Naive thymus-derived CD4-positive, alpha-beta T cell (primary cell): ENCODE measurements at regions not wholly inside any gene's neighbourhood (a gene's known extent, or its start where the extent isn't known, plus 50 kb on each side); places are given as distances from the start of the nearest gene placed in this dataset.
A peak's percentile ranks its signal among the peaks of the same experiment; 100 is the strongest.

Experiments used
- ATAC-seq: fragments of 150-1000 bp; cut with Tn5 transposase; 2 replicates; pipeline ENCODE4 v1.10.0; 2021; ENCODE audit warnings: mild to moderate bottlenecking, moderate library complexity
- CTCF ChIA-PET: fragments of 350-600 bp; sonication (Branson Sonifier 250); formaldehyde crosslinking; loops from one replicate; lab custom pipeline; 2021; ENCODE audit warnings: antibody characterized with exemption; lab: Charles Lee
- POLR2A ChIA-PET: fragments of 350-600 bp; sonication (Branson Sonifier 250); formaldehyde crosslinking; loops from one replicate; lab custom pipeline; 2021; ENCODE audit warnings: antibody characterized with exemption, inconsistent platforms; lab: Charles Lee
- DNase-seq, 9 donors: peaks; one replicate each; pipeline versions ENCODE4 v3.0.0 to v3.0.0-alpha.2; 2020 to 2022; ENCODE audit warnings: mixed read lengths in 1 of 9
- H3K27ac ChIP-seq: one replicate; pipeline ENCODE4 v1.7.0; 2013; ENCODE audit warnings: mild to moderate bottlenecking, low read depth, low read length, moderate library complexity
- H3K27me3 ChIP-seq, 2 donors: one replicate each; pipeline ENCODE4 v1.7.0; 2013; ENCODE audit warnings: low read length in 2 of 2, mild to moderate bottlenecking in 2 of 2, moderate library complexity in 2 of 2; ENCODE audit not compliant: control insufficient read depth in 2 of 2, insufficient read depth in 2 of 2
- H3K36me3 ChIP-seq, 3 experiments: 1 replicate in 2 of 3; 2 replicates in 1 of 3; pipeline ENCODE4 v1.7.0; 2013; ENCODE audit warnings: low read length in 3 of 3, mild to moderate bottlenecking in 3 of 3, moderate library complexity in 1 of 3; ENCODE audit not compliant: insufficient read depth in 3 of 3, control insufficient read depth in 2 of 3
- H3K4me1 ChIP-seq, 2 donors: one replicate each; pipeline ENCODE4 v1.7.0; 2013; ENCODE audit warnings: low read length in 2 of 2, mild to moderate bottlenecking in 2 of 2, moderate library complexity in 1 of 2; ENCODE audit not compliant: control insufficient read depth in 2 of 2, insufficient read depth in 2 of 2
- H3K4me3 ChIP-seq: 2 replicates; pipeline ENCODE4 v1.7.0; 2013; ENCODE audit warnings: mild to moderate bottlenecking, low read length
- H3K9me3 ChIP-seq, 3 experiments: 1 replicate in 2 of 3; 2 replicates in 1 of 3; pipeline ENCODE4 v1.7.0; 2013; ENCODE audit warnings: low read length in 3 of 3; ENCODE audit not compliant: control insufficient read depth in 2 of 3
- H3K27ac Mint-ChIP-seq, 9 donors: one replicate each; pipeline ENCODE4 v1.8.0; 2020 to 2022; ENCODE audit warnings: mixed read lengths in 9 of 9, mild to moderate bottlenecking in 8 of 9, moderate library complexity in 5 of 9, inconsistent platforms in 2 of 9
- H3K27me3 Mint-ChIP-seq, 5 donors: one replicate each; pipeline ENCODE4 v1.8.0; 2021 to 2022; ENCODE audit warnings: mixed read lengths in 5 of 5, mild to moderate bottlenecking in 1 of 5
- H3K36me3 Mint-ChIP-seq, 5 donors: one replicate each; pipeline ENCODE4 v1.8.0; 2020 to 2022; ENCODE audit warnings: mixed read lengths in 5 of 5, mild to moderate bottlenecking in 3 of 5, inconsistent platforms in 1 of 5
- H3K4me1 Mint-ChIP-seq, 7 donors: one replicate each; pipeline ENCODE4 v1.8.0; 2020 to 2022; ENCODE audit warnings: mixed read lengths in 7 of 7, mild to moderate bottlenecking in 3 of 7, inconsistent platforms in 1 of 7
- H3K4me3 Mint-ChIP-seq, 10 donors: one replicate each; pipeline ENCODE4 v1.8.0; 2020 to 2022; ENCODE audit warnings: mild to moderate bottlenecking in 10 of 10, mixed read lengths in 10 of 10, moderate library complexity in 6 of 10, inconsistent platforms in 2 of 10
- H3K9me3 Mint-ChIP-seq, 11 donors: one replicate each; pipeline ENCODE4 v1.8.0; 2020 to 2022; ENCODE audit warnings: mixed read lengths in 11 of 11, mild to moderate bottlenecking in 4 of 11, inconsistent platforms in 1 of 11, moderate library complexity in 1 of 11
- intact Hi-C, 2 donors: fragments of 100-400 bp; cut with micrococcal nuclease; formaldehyde crosslinking; loops; one replicate each; pipeline ENCODE4 v1.15.1; 2023

GRCh38 chr12:3961591-3961990 is 88.4 kb upstream of the PARP11 start:
- Histone ChIP-seq H3K36me3 (no peaks in the 10 kb centered on the region), H3K4me1 (peaks cover 0 to 20% of the 10 kb centered on the region in 2 donors), H3K27ac (peak overlapping the region; percentile 74), H3K4me3 (no peak overlapping the region), H3K9me3 (no peaks in the 10 kb centered on the region), H3K27me3 (no peaks in the 10 kb centered on the region)
- peaks cover 0 to 4% (median 0%) of the 10 kb centered on the region in 11 donors for H3K9me3 Mint-ChIP-seq
- DNase-seq (no peak), ATAC-seq (no peak)
- H3K4me3 Mint-ChIP-seq = peak overlapping the region in 6 of 10 donors; percentile 56 to 79 (median 62)
- no peaks in the 10 kb centered on the region for H3K27me3 Mint-ChIP-seq
- ChIA-PET CTCF (interaction anchor here (1.5 to 6.4 kb wide), 16 partner anchors 13 to 314 kb away, joined by 6 to 286 read pairs (median 24); partner anchors contain the start of gene CCND2), POLR2A (interaction anchor here (0.7 to 5.4 kb wide), 15 partner anchors 12 to 312 kb away, joined by 3 to 85 read pairs (median 15); partner anchors contain the start of gene CCND2)
- peaks cover 13 to 52% (median 26%) of the 10 kb centered on the region in 7 donors for H3K4me1 Mint-ChIP-seq
- peak overlapping the region in 8 of 9 donors; percentile 90 to 100 (median 96) for H3K27ac Mint-ChIP-seq
- intact Hi-C loops = no loop called here
- peaks cover 0 to 6% (median 0%) of the 10 kb centered on the region in 5 donors for H3K36me3 Mint-ChIP-seq

DNA sequence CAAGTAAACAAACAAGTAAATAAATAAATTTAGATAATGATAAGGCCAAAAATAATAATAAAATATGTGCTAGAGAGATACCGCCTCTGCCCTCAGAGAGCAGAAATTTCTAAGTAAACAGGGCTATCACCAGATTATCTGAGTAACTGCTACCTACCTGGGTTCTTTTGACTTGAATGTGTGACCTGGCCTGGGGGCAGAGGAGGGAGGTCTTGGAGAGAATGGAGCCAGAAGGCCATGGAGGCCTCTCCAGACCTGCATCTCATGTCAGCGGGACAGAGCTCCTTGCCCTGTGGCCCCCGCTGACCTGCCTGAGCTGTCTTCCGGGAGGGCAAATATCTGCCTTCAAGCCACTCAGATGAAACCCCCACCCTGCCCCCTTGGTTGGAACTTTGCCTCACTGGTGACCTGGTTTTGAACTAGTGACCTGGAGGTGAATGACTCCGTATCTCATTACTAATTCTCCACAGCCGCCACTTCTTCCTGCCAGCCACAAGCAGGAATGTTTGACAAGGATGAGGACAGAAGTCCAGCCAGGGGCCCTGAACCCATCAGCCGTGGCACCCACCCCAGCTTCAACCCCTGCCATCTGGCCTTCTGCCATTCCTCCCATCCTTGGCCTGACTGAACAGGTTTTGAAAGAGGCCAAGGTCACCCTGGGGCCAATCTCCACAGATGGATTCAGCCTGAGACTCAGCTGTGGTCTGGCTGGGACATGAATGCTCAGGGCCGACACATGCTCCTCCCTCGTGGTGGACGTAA is 86.8 kb upstream of the PARP11 start:
- Histone ChIP-seq H3K4me1 (peaks cover 0 to 20% of the 10 kb centered on the region in 2 donors), H3K4me3 (no peak overlapping the region), H3K27me3 (no peaks in the 10 kb centered on the region), H3K27ac (no peak overlapping the region), H3K36me3 (no peaks in the 10 kb centered on the region), H3K9me3 (no peaks in the 10 kb centered on the region)
- peak overlapping the region in 5 of 9 donors; percentile 14 to 100 (median 96) for H3K27ac Mint-ChIP-seq
- intact Hi-C loops = no loop called here
- no peaks in the 10 kb centered on the region for H3K27me3 Mint-ChIP-seq
- ChIA-PET CTCF (interaction anchor here (0.8 to 6.4 kb wide), 3 partner anchors 10 to 317 kb away, joined by 3 to 286 read pairs (median 3); no protein-coding TSS in a partner anchor), POLR2A (interaction anchor here (5.1 to 5.4 kb wide), 3 partner anchors 11 to 74 kb away, joined by 34 to 85 read pairs (median 79); no protein-coding TSS in a partner anchor)
- H3K4me3 Mint-ChIP-seq = no peak overlapping the region
- ATAC-seq (no peak), DNase-seq (no peak)
- H3K36me3 Mint-ChIP-seq = peaks cover 0 to 10% (median 0%) of the 10 kb centered on the region in 5 donors
- peaks cover 13 to 50% (median 33%) of the 10 kb centered on the region in 7 donors for H3K4me1 Mint-ChIP-seq
- peaks cover 0 to 4% (median 0%) of the 10 kb centered on the region in 11 donors for H3K9me3 Mint-ChIP-seq

GRCh38 chr12:3958534-3958933 is 85.3 kb upstream of the PARP11 start:
- intact Hi-C loops = no loop called here
- CTCF ChIA-PET = interaction anchor here (1.0 kb wide), 1 partner anchor 75 kb away, joined by 3 read pairs; no protein-coding TSS in a partner anchor
- DNase-seq = no peak
- Mint-ChIP-seq H3K4me3 (no peak overlapping the region), H3K27ac (peak overlapping the region in 1 of 9 donors; percentile 17), H3K36me3 (peaks cover 0 to 12% (median 0%) of the 10 kb centered on the region in 5 donors), H3K4me1 (peaks cover 13 to 47% (median 38%) of the 10 kb centered on the region in 7 donors), H3K9me3 (peaks cover 0 to 4% (median 0%) of the 10 kb centered on the region in 11 donors), H3K27me3 (no peaks in the 10 kb centered on the region)
- no peaks in the 10 kb centered on the region for H3K36me3 ChIP-seq
- no peaks in the 10 kb centered on the region for H3K9me3 ChIP-seq
- no peak overlapping the region for H3K4me3 ChIP-seq
- no peak overlapping the region for H3K27ac ChIP-seq
- H3K27me3 ChIP-seq = no peaks in the 10 kb centered on the region
- peaks cover 0 to 20% of the 10 kb centered on the region in 2 donors for H3K4me1 ChIP-seq
- ATAC-seq = no peak
- POLR2A ChIA-PET = no interaction called here

DNA sequence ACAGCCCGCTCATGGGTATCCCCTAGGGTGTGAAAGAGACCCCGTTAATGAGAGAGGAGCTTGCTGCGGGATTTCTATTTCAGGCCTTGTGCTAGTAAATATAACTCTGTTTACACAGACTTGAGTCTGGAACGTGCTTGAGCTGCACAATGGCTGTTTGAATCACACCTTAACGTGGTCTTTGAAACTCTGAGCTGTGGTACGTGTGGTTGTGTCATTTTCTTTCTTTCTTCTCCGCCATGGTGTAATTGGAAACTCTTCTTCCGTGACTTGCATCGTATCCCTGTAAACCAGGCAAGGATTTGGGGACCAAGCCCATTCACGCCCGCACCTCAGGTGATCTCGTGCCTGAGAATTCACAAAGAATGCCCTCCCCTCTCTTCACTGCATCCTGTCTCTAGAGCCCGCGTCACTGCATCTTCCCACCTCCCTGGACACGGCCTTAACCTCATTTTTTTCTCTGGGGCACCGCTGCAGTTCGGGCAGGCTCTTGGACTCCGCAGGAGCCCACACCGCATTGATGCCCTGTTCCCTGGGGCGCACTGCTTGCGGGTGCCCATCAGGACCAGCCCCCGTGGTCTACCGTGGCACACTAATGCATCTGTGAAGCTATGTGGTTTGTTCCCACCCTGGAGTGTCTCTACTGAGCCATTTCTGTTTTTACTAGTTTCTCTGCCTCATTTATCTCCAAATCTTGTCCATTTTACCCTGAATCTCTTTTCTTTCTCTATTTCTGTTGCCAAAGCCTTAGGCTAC is 78.4 kb upstream of the PARP11 start:
- ATAC-seq = no peak
- Histone ChIP-seq H3K4me1 (peaks cover 42 to 50% of the 10 kb centered on the region in 2 donors), H3K4me3 (peak overlapping the region; percentile 30), H3K27ac (peak overlapping the region; percentile 54), H3K9me3 (no peaks in the 10 kb centered on the region), H3K36me3 (no peaks in the 10 kb centered on the region), H3K27me3 (no peaks in the 10 kb centered on the region)
- Mint-ChIP-seq H3K9me3 (peaks cover 0 to 19% (median 8%) of the 10 kb centered on the region in 11 donors), H3K27ac (peak overlapping the region; percentile 85 to 100 (median 98)), H3K27me3 (no peaks in the 10 kb centered on the region), H3K4me1 (peaks cover 38 to 71% (median 61%) of the 10 kb centered on the region in 7 donors), H3K4me3 (peak overlapping the region; percentile 48 to 80 (median 68)), H3K36me3 (peaks cover 0 to 31% (median 10%) of the 10 kb centered on the region in 5 donors)
- intact Hi-C loops = loop anchor here (1.0 to 2.0 kb wide), 2 partner anchors 11 to 55 kb away; no protein-coding TSS in a partner anchor
- DNase-seq = peak in 1 of 9 donors; percentile 38
- ChIA-PET POLR2A (interaction anchor here (0.6 to 6.2 kb wide), 14 partner anchors 10 to 369 kb away, joined by 3 to 85 read pairs (median 5); partner anchors contain the start of gene TIGAR), CTCF (interaction anchor here (0.7 to 8.4 kb wide), 4 partner anchors 11 to 201 kb away, joined by 3 to 58 read pairs (median 20); no protein-coding TSS in a partner anchor)

GRCh38 chr12:3950714-3951320 is 77.6 kb upstream of the PARP11 start:
- CTCF ChIA-PET = interaction anchor here (0.6 to 8.4 kb wide), 4 partner anchors 12 to 65 kb away, joined by 3 to 58 read pairs (median 21); no protein-coding TSS in a partner anchor
- Mint-ChIP-seq H3K4me1 (peaks cover 44 to 79% (median 68%) of the 10 kb centered on the region in 7 donors), H3K9me3 (peaks cover 0 to 23% (median 11%) of the 10 kb centered on the region in 11 donors), H3K4me3 (peak overlapping the region; percentile 49 to 80 (median 68)), H3K27ac (peak overlapping the region; percentile 85 to 100 (median 98)), H3K36me3 (peaks cover 0 to 35% (median 16%) of the 10 kb centered on the region in 5 donors), H3K27me3 (peaks cover 0 to 6% (median 0%) of the 10 kb centered on the region in 5 donors)
- DNase-seq = peak in 6 of 9 donors; percentile 45 to 74 (median 58)
- Histone ChIP-seq H3K4me1 (peaks cover 42 to 56% of the 10 kb centered on the region in 2 donors), H3K36me3 (no peaks in the 10 kb centered on the region), H3K27me3 (no peaks in the 10 kb centered on the region), H3K27ac (peak overlapping the region; percentile 54), H3K9me3 (no peaks in the 10 kb centered on the region), H3K4me3 (peak overlapping the region; percentile 30)
- intact Hi-C loops = loop anchor here (1.0 to 2.0 kb wide), 3 partner anchors 11 to 54 kb away; no protein-coding TSS in a partner anchor
- POLR2A ChIA-PET = interaction anchor here (0.7 to 6.2 kb wide), 17 partner anchors 11 to 370 kb away, joined by 3 to 85 read pairs (median 5); partner anchors contain the start of gene TIGAR
- peak; percentile 61 for ATAC-seq
